Uterus (tissue), 2 donors: ENCODE measurements at regions not wholly inside any gene's neighbourhood (a gene's known extent, or its start where the extent isn't known, plus 50 kb on each side); places are given as distances from the start of the nearest gene placed in this dataset.

Experiments used
- CTCF ChIP-seq, 4 experiments: fragments of 200-600 bp in 2 of 4; fragments of 450-650 bp in 2 of 4; sonication (generic) in 2 of 4; IDR thresholded peaks; one replicate each; pipeline ENCODE4 v1.5.1; 2016 to 2019; ENCODE audit warnings: antibody characterized with exemption in 4 of 4, mild to moderate bottlenecking in 2 of 4, moderate library complexity in 1 of 4
- POLR2A ChIP-seq, 2 donors: fragments of 450-650 bp; IDR thresholded peaks; one replicate each; pipeline ENCODE4 v1.6.1; 2016; ENCODE audit warnings: antibody characterized with exemption in 2 of 2, mild to moderate bottlenecking in 1 of 2, moderate library complexity in 1 of 2

DNA sequence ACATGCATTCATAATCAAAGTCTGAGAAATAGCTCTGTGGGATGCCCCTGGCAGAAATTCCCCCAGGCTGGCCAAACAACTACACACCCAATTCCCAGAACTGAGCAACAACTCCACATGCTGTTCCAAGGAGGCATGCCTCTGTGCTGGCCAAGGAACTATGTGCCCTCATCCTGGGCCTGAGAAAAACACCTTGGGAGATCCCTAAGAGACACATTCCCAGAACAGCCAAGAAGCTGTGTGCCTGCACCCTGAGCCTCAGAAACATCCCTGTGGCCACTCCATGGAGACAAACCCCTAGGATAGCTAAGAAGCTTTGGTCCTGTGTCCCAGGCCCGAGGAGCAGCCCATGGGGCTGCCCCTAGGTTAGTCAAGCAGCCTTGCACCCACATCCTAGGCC is 92.3 kb upstream of the MME start:
- TF ChIP-seq POLR2A (IDR thresholded peaks at IDR 0.05): no peak
- no peak for TF ChIP-seq CTCF (IDR thresholded peaks at IDR 0.05)
